Testis (tissue), 2 donors: ENCODE measurements at regions not wholly inside any gene's neighbourhood (a gene's known extent, or its start where the extent isn't known, plus 50 kb on each side); places are given as distances from the start of the nearest gene placed in this dataset.

Experiments used
- POLR2A ChIP-seq: fragments of 450-650 bp; IDR thresholded peaks from one replicate; pipeline ENCODE4 v1.6.1; 2017; ENCODE audit warnings: antibody characterized with exemption, mild to moderate bottlenecking, moderate library complexity
- TF ChIP-seq, protein P1 (sequence below), 3 experiments: fragments of 450-650 bp in 2 of 3; fragments of 200-600 bp in 1 of 3; sonication (generic) in 1 of 3; IDR thresholded peaks; one replicate each; pipeline ENCODE4 v1.5.1; 2016 to 2019; ENCODE audit warnings: antibody characterized with exemption in 3 of 3, mild to moderate bottlenecking in 2 of 3, moderate library complexity in 1 of 3

DNA sequence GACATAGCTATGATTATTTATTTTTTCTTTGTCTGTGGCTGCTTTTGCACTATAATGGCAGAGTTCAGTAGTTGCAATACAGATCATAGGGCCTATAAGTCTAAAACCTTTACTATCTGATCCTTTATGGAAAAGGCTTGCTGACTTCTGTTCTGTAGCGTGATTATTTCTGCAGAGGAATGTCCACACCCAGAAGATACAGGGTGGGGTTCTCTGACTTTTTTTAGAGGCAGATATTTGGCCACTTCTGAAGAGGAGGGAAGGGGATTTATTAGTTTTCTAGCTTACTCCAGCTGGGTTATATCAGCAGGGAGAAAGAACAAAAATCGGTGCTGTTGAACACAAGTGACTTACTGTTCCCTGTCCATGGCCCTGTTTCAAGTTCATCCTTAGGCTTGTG, 97.6 kb downstream of the RPE65 start:
- TF ChIP-seq, protein P1, sequence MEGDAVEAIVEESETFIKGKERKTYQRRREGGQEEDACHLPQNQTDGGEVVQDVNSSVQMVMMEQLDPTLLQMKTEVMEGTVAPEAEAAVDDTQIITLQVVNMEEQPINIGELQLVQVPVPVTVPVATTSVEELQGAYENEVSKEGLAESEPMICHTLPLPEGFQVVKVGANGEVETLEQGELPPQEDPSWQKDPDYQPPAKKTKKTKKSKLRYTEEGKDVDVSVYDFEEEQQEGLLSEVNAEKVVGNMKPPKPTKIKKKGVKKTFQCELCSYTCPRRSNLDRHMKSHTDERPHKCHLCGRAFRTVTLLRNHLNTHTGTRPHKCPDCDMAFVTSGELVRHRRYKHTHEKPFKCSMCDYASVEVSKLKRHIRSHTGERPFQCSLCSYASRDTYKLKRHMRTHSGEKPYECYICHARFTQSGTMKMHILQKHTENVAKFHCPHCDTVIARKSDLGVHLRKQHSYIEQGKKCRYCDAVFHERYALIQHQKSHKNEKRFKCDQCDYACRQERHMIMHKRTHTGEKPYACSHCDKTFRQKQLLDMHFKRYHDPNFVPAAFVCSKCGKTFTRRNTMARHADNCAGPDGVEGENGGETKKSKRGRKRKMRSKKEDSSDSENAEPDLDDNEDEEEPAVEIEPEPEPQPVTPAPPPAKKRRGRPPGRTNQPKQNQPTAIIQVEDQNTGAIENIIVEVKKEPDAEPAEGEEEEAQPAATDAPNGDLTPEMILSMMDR (IDR thresholded peaks at IDR 0.05): no peak
- no peak for TF ChIP-seq POLR2A
